Transverse colon (tissue), 4 donors: ENCODE measurements at regions not wholly inside any gene's neighbourhood (a gene's known extent, or its start where the extent isn't known, plus 50 kb on each side); places are given as distances from the start of the nearest gene placed in this dataset.
"Not testable (repeated sequence)": the region's sequence is repeated elsewhere in the genome, so short reads cannot be mapped to it uniquely, and the experiment has no call there.

Experiments
- CTCF ChIP-seq, 5 experiments: fragments of 200-600 bp in 3 of 5; fragments of 450-650 bp in 2 of 5; sonication (generic) in 3 of 5; IDR thresholded peaks; 1 replicate in 2 of 5; 2 replicates in 3 of 5; pipeline ENCODE4 v1.5.1; 2016 to 2017; ENCODE audit warnings: antibody characterized with exemption in 5 of 5, inconsistent platforms in 3 of 5, mild to moderate bottlenecking in 2 of 5, moderate library complexity in 1 of 5
- EP300 ChIP-seq: sonication (generic); formaldehyde crosslinking; IDR thresholded peaks from one replicate; pipeline ENCODE4 v1.6.1; 2017; ENCODE audit warnings: antibody characterized with exemption, low read depth
- POLR2A ChIP-seq: fragments of 450-650 bp; IDR thresholded peaks from one replicate; pipeline ENCODE4 v1.6.1; 2016; ENCODE audit warnings: antibody characterized with exemption, mild to moderate bottlenecking, moderate library complexity
- POLR2AphosphoS5 ChIP-seq, 3 donors: sonication (generic); formaldehyde crosslinking; IDR thresholded peaks; one replicate each; pipeline ENCODE4 v1.6.1; 2016; ENCODE audit warnings: antibody characterized with exemption in 3 of 3

GRCh38 chr10:30706189-30706588 lies 76.6 kb upstream of the LYZL2 start:
- not testable (repeated sequence) for TF ChIP-seq CTCF (IDR thresholded peaks at IDR 0.05); POLR2AphosphoS5 (IDR thresholded peaks at IDR 0.05); POLR2A; EP300
